ENCODE measurements at regions not wholly inside any gene's neighbourhood (a gene's known extent, or its start where the extent isn't known, plus 50 kb on each side); places are given as distances from the start of the nearest gene placed in this dataset.

DNA sequence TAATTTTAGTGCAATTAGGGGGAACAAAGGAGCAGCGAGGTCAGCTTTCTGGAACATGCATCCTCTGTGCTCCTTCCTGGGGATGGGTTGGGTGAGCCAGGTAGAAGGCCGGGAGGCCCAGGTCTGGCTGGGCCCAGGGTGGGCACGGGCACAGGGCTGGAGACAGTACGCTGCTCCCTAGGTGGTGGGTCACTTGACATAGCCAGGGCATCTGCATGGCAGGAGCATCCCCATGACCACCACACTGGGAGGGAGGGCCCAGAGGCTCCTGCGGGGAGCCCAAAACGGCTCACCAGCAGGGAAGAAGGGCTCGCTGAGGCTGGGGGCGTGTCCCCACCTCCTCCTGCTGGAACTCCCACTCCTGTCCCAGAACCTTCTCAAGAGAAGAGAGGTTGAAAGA, 216.8 kb downstream of the NXNL2 start:
- TF ChIP-seq, protein P1, sequence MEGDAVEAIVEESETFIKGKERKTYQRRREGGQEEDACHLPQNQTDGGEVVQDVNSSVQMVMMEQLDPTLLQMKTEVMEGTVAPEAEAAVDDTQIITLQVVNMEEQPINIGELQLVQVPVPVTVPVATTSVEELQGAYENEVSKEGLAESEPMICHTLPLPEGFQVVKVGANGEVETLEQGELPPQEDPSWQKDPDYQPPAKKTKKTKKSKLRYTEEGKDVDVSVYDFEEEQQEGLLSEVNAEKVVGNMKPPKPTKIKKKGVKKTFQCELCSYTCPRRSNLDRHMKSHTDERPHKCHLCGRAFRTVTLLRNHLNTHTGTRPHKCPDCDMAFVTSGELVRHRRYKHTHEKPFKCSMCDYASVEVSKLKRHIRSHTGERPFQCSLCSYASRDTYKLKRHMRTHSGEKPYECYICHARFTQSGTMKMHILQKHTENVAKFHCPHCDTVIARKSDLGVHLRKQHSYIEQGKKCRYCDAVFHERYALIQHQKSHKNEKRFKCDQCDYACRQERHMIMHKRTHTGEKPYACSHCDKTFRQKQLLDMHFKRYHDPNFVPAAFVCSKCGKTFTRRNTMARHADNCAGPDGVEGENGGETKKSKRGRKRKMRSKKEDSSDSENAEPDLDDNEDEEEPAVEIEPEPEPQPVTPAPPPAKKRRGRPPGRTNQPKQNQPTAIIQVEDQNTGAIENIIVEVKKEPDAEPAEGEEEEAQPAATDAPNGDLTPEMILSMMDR (IDR thresholded peaks at IDR 0.05; ENCODE audit: insufficient read depth, low read depth, low read length): no peak
- no peak for TF ChIP-seq EZH2 (IDR thresholded peaks at IDR 0.05; ENCODE audit: insufficient read depth, low read length)

All from astrocyte (in vitro differentiated cells and primary cell).